ENCODE measurements at regions not wholly inside any gene's neighbourhood (a gene's known extent, or its start where the extent isn't known, plus 50 kb on each side); places are given as distances from the start of the nearest gene placed in this dataset.

- H3K4me1 Mint-ChIP-seq, result peaks cover 0 to 6% of the 10 kb centered on the region in 2 donors
- peaks cover 0 to 7% (median 1%) of the 10 kb centered on the region in 3 donors for H3K27me3 Mint-ChIP-seq (ENCODE audit: low read depth in 3 of 3)
- H3K27ac Mint-ChIP-seq, result no peak overlapping the region
- no peak overlapping the region for H3K4me3 Mint-ChIP-seq
- no peaks in the 10 kb centered on the region for H3K9me3 Mint-ChIP-seq
- no peaks in the 10 kb centered on the region for H3K36me3 Mint-ChIP-seq
- no peak for DNase-seq
Observed at GRCh38 chr14:64639340-64639821, 64.8 kb upstream of the PLEKHG3 start.

- Mint-ChIP-seq H3K36me3 (no peaks in the 10 kb centered on the region), H3K27ac (no peak overlapping the region), H3K9me3 (peaks cover 0 to 2% (median 0%) of the 10 kb centered on the region in 6 donors), H3K4me3 (no peak overlapping the region), H3K27me3 (ENCODE audit: low read depth in 3 of 3) (peaks cover 1 to 7% (median 3%) of the 10 kb centered on the region in 3 donors), H3K4me1 (peaks cover 0 to 6% of the 10 kb centered on the region in 2 donors)
- DNase-seq, result no peak
Observed at GRCh38 chr14:64640839-64641238, 63.4 kb upstream of the PLEKHG3 start.

- DNase-seq, result no peak
- Mint-ChIP-seq H3K27ac (no peak overlapping the region), H3K36me3 (no peaks in the 10 kb centered on the region), H3K4me1 (peaks cover 0 to 2% of the 10 kb centered on the region in 2 donors), H3K4me3 (no peak overlapping the region), H3K27me3 (ENCODE audit: low read depth in 3 of 3) (peaks cover 1 to 5% (median 3%) of the 10 kb centered on the region in 3 donors), H3K9me3 (peaks cover 0 to 2% (median 0%) of the 10 kb centered on the region in 6 donors)
Observed at GRCh38 chr14:64641760-64642159, 62.5 kb upstream of the PLEKHG3 start.

- Mint-ChIP-seq H3K4me3 (no peak overlapping the region), H3K27me3 (ENCODE audit: low read depth in 3 of 3) (peaks cover 1 to 8% (median 3%) of the 10 kb centered on the region in 3 donors), H3K9me3 (peaks cover 0 to 2% (median 0%) of the 10 kb centered on the region in 6 donors), H3K27ac (no peak overlapping the region), H3K4me1 (peaks cover 0 to 2% of the 10 kb centered on the region in 2 donors), H3K36me3 (no peaks in the 10 kb centered on the region)
- no peak for DNase-seq
Observed at GRCh38 chr14:64643709-64644108, 60.5 kb upstream of the PLEKHG3 start.

- H3K27ac Mint-ChIP-seq, result no peak overlapping the region
- no peak overlapping the region for H3K4me3 Mint-ChIP-seq
- H3K36me3 Mint-ChIP-seq, result no peaks in the 10 kb centered on the region
- peaks cover 0 to 2% of the 10 kb centered on the region in 2 donors for H3K4me1 Mint-ChIP-seq
- peaks cover 1 to 8% (median 5%) of the 10 kb centered on the region in 3 donors for H3K27me3 Mint-ChIP-seq (ENCODE audit: low read depth in 3 of 3)
- DNase-seq, result no peak
- peaks cover 0 to 2% (median 0%) of the 10 kb centered on the region in 6 donors for H3K9me3 Mint-ChIP-seq
Observed at GRCh38 chr14:64644629-64645028, 59.6 kb upstream of the PLEKHG3 start.

- Mint-ChIP-seq H3K9me3 (peaks cover 0 to 2% (median 0%) of the 10 kb centered on the region in 6 donors), H3K27me3 (ENCODE audit: low read depth in 3 of 3) (peaks cover 1 to 8% (median 5%) of the 10 kb centered on the region in 3 donors), H3K4me1 (peaks cover 0 to 2% of the 10 kb centered on the region in 2 donors), H3K36me3 (no peaks in the 10 kb centered on the region), H3K27ac (no peak overlapping the region), H3K4me3 (no peak overlapping the region)
- DNase-seq, result no peak
Observed at GRCh38 chr14:64645220-64645892, 58.9 kb upstream of the PLEKHG3 start.

GRCh38 chr14:64646103-64646502 lies 58.1 kb upstream of the PLEKHG3 start:
- no peaks in the 10 kb centered on the region for H3K36me3 Mint-ChIP-seq
- no peak overlapping the region for H3K4me3 Mint-ChIP-seq
- no peak for DNase-seq
- H3K4me1 Mint-ChIP-seq, result peaks cover 0 to 2% of the 10 kb centered on the region in 2 donors
- H3K9me3 Mint-ChIP-seq, result peaks cover 0 to 2% (median 0%) of the 10 kb centered on the region in 6 donors
- no peak overlapping the region for H3K27ac Mint-ChIP-seq
- H3K27me3 Mint-ChIP-seq (ENCODE audit: low read depth in 3 of 3), result peaks cover 1 to 8% (median 5%) of the 10 kb centered on the region in 3 donors

- DNase-seq, result no peak
- H3K9me3 Mint-ChIP-seq, result peaks cover 0 to 2% (median 0%) of the 10 kb centered on the region in 6 donors
- H3K36me3 Mint-ChIP-seq, result no peaks in the 10 kb centered on the region
- H3K27me3 Mint-ChIP-seq (ENCODE audit: low read depth in 3 of 3), result peaks cover 3 to 5% (median 5%) of the 10 kb centered on the region in 3 donors
- H3K4me1 Mint-ChIP-seq, result peaks cover 6 to 7% of the 10 kb centered on the region in 2 donors
- H3K27ac Mint-ChIP-seq, result no peak overlapping the region
- no peak overlapping the region for H3K4me3 Mint-ChIP-seq
Observed at GRCh38 chr14:64649383-64649998, 54.7 kb upstream of the PLEKHG3 start.

- Mint-ChIP-seq H3K4me3 (no peak overlapping the region), H3K27ac (peak overlapping the region in 1 of 6 donors; percentile 38), H3K9me3 (no peaks in the 10 kb centered on the region), H3K4me1 (peaks cover 10 to 13% of the 10 kb centered on the region in 2 donors), H3K36me3 (no peaks in the 10 kb centered on the region), H3K27me3 (ENCODE audit: low read depth in 3 of 3) (peaks cover 0 to 5% (median 3%) of the 10 kb centered on the region in 3 donors)
- no peak for DNase-seq
Observed at GRCh38 chr14:64653900-64654245, 50.4 kb upstream of the PLEKHG3 start.

- H3K4me3 Mint-ChIP-seq, result no peak overlapping the region
Observed at GRCh38 chr14:64654246-64654900, 49.9 kb upstream of the PLEKHG3 start.

More at GRCh38 chr14:64654246-64654900, 49.9 kb upstream of the PLEKHG3 start:
- DNase-seq, result no peak
- H3K4me1 Mint-ChIP-seq, result peaks cover 14 to 18% of the 10 kb centered on the region in 2 donors
- H3K9me3 Mint-ChIP-seq, result no peaks in the 10 kb centered on the region
- H3K36me3 Mint-ChIP-seq, result no peaks in the 10 kb centered on the region
- H3K27me3 Mint-ChIP-seq (ENCODE audit: low read depth in 3 of 3), result peaks cover 2 to 5% (median 3%) of the 10 kb centered on the region in 3 donors
- peak overlapping the region in 1 of 6 donors; percentile 38 for H3K27ac Mint-ChIP-seq
